Kidney (tissue), 13 donors: ENCODE measurements at regions not wholly inside any gene's neighbourhood (a gene's known extent, or its start where the extent isn't known, plus 50 kb on each side); places are given as distances from the start of the nearest gene placed in this dataset.

Experiments
- DNase-seq, 5 donors: peaks; one replicate each; pipeline ENCODE4 v3.0.0-alpha.2; 2013 to 2020
- FAIRE-seq: peaks from 2 replicates; lab custom pipeline; 2012; peaks lifted over from hg19 to GRCh38; lab: Jason Lieb, UNC
- H3K27ac ChIP-seq, 2 donors: one replicate each; pipeline ENCODE4 v1.7.0; 2013; ENCODE audit warnings: low read depth in 2 of 2, low read length in 2 of 2, inconsistent platforms in 1 of 2
- H3K27me3 ChIP-seq: one replicate; pipeline ENCODE4 v1.7.1; 2013; ENCODE audit warnings: low read length, inconsistent platforms; ENCODE audit not compliant: control insufficient read depth, insufficient read depth
- H3K36me3 ChIP-seq, 3 donors: one replicate each; pipeline versions ENCODE4 v1.7.0 to v1.7.1; 2013; ENCODE audit warnings: low read length in 3 of 3, control low read depth in 1 of 3, inconsistent platforms in 1 of 3; ENCODE audit not compliant: insufficient read depth in 3 of 3, control insufficient read depth in 2 of 3
- H3K4me1 ChIP-seq, 3 donors: one replicate each; pipeline versions ENCODE4 v1.7.0 to v1.7.1; 2013; ENCODE audit warnings: low read length in 3 of 3, inconsistent platforms in 1 of 3, low read depth in 1 of 3; ENCODE audit not compliant: control insufficient read depth in 2 of 3, insufficient read depth in 2 of 3
- H3K4me3 ChIP-seq, 3 donors: one replicate each; pipeline versions ENCODE4 v1.7.0 to v1.8.1; 2013; ENCODE audit warnings: low read length in 3 of 3, control low read depth in 1 of 3, inconsistent platforms in 1 of 3
- H3K9ac ChIP-seq, 3 donors: one replicate each; pipeline versions ENCODE4 v1.7.0 to v1.7.1; 2013; ENCODE audit warnings: low read length in 3 of 3, control low read depth in 1 of 3, inconsistent platforms in 1 of 3
- H3K9me3 ChIP-seq, 3 donors: one replicate each; pipeline versions ENCODE4 v1.7.0 to v1.7.1; 2013; ENCODE audit warnings: low read length in 3 of 3, control low read depth in 1 of 3, inconsistent platforms in 1 of 3; ENCODE audit not compliant: control insufficient read depth in 2 of 3, insufficient read depth in 1 of 3
- CTCF ChIP-seq: IDR thresholded peaks from 3 replicates; pipeline ENCODE4 v1.5.1; 2012; ENCODE audit warnings: mild to moderate bottlenecking, moderate library complexity, borderline replicate concordance; ENCODE audit not compliant: insufficient read depth; ENCODE audit errors: extremely low read depth
- intact Hi-C: fragments of 100-400 bp; cut with DNase I; formaldehyde crosslinking; loops from one replicate; pipeline ENCODE4 v1.11.1; 2022
- donor health status: control.
- donor health status: control.
- donor health status: control.
- donor health status: control.
- donor health status: control.
- donor health status: DM: yes; HTN: yes; CAD: no.
- donor health status: Normal renal cell carcinoma (clear cell type).

GRCh38 chr10:111367531-111367930 is 290.7 kb downstream of the ADRA2A start:
- Histone ChIP-seq H3K4me1 (no peaks in the 10 kb centered on the region), H3K9me3 (no peaks in the 10 kb centered on the region), H3K4me3 (no peak overlapping the region), H3K27me3 (no peaks in the 10 kb centered on the region), H3K36me3 (no peaks in the 10 kb centered on the region), H3K27ac (no peak overlapping the region), H3K9ac (no peak overlapping the region)
- FAIRE-seq (no peak), DNase-seq (no peak)
- intact Hi-C loops, result no loop called here
- no peak for TF ChIP-seq CTCF

DNA sequence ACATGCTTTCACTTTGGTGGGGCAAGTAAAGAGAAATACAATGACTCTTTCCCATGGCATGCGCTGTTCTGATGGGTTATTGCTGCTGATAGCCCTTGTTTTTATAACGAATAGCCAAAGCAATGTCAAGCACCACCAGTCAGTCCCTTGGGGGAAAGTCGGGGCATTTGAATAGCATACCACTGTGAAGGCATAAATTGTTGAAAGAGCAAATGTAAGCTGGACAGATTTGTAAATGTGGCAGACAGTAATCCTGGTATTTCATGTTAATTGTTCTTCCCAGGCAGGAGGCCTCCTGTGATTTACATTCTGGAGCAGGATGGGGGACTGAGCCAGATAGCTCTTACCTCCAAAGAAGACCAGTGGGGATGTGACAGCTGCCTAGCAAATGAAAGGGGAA is 293.3 kb downstream of the ADRA2A start:
- no peak for FAIRE-seq
- no peaks in the 10 kb centered on the region for H3K4me1 ChIP-seq
- H3K9me3 ChIP-seq, result no peaks in the 10 kb centered on the region
- no peaks in the 10 kb centered on the region for H3K27me3 ChIP-seq
- no peak for DNase-seq
- H3K4me3 ChIP-seq, result no peak overlapping the region
- no peak overlapping the region for H3K27ac ChIP-seq
- intact Hi-C loops, result no loop called here
- H3K36me3 ChIP-seq, result no peaks in the 10 kb centered on the region
- no peak overlapping the region for H3K9ac ChIP-seq
- no peak for TF ChIP-seq CTCF

GRCh38 chr10:111373696-111374095 is 296.9 kb downstream of the ADRA2A start:
- FAIRE-seq, result no peak
- TF ChIP-seq CTCF, result no peak
- no peaks in the 10 kb centered on the region for H3K9me3 ChIP-seq

DNA sequence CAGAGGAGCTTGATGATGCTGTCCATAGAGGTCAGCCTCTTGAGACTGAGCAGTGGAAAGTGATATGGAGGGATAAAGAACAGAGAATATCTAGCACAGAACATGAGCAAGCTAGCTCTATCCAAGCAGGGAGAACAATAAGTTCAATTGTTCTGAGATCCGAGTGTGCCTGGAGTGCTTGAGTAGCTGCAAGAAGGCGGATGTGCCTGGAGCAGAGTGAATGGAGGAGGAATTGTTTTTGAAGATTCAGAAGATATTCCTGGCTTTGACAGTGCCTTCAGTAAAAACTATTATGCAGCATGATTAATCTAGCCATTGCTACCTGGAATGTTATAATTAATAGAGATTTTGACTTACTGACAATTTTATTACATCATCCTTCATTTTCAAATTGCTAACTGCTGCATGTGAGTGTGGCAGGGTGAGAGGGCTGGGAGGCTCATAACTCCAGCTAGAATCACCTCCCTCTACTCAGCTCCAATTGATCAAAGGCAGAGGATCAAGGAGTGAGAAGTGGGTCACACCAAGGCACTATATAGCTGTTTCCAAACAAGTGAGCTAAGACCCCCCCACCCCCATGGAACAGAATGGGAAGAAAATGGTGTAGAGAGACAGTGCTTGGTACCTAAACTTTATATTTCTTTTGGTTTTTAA is 302.8 kb downstream of the ADRA2A start:
- intact Hi-C loops, result no loop called here

More at GRCh38 chr10:111373696-111374095, 296.9 kb downstream of the ADRA2A start:
- Histone ChIP-seq H3K27ac (no peak overlapping the region), H3K27me3 (no peaks in the 10 kb centered on the region), H3K4me3 (no peak overlapping the region), H3K4me1 (no peaks in the 10 kb centered on the region), H3K9ac (no peak overlapping the region), H3K36me3 (no peaks in the 10 kb centered on the region)
- no peak for DNase-seq
- intact Hi-C loops, result no loop called here

More for the DNA sequence above, 302.8 kb downstream of the ADRA2A start:
- no peak for TF ChIP-seq CTCF
- Histone ChIP-seq H3K27ac (no peak overlapping the region), H3K4me3 (no peak overlapping the region), H3K9me3 (no peaks in the 10 kb centered on the region), H3K36me3 (no peaks in the 10 kb centered on the region), H3K9ac (no peak overlapping the region), H3K4me1 (no peaks in the 10 kb centered on the region), H3K27me3 (no peaks in the 10 kb centered on the region)
- DNase-seq, result no peak
- FAIRE-seq, result no peak
